Trophoblast cell (in vitro differentiated cells and primary cell): ENCODE measurements at regions not wholly inside any gene's neighbourhood (a gene's known extent, or its start where the extent isn't known, plus 50 kb on each side); places are given as distances from the start of the nearest gene placed in this dataset.

Experiments used
- DNase-seq, 2 donors: peaks; one replicate each; pipeline ENCODE4 v3.0.0-alpha.2; 2016
- H2AFZ ChIP-seq: 2 replicates; pipeline ENCODE4 v1.6.1; 2013; ENCODE audit warnings: low read length, moderate library complexity, mild to moderate bottlenecking; ENCODE audit not compliant: insufficient read depth, poor library complexity
- H2AK5ac ChIP-seq: 2 replicates; pipeline ENCODE4 v1.6.1; 2013; ENCODE audit warnings: mild to moderate bottlenecking, low read length
- H2BK120ac ChIP-seq: 2 replicates; pipeline ENCODE4 v1.6.1; 2013; ENCODE audit warnings: low read length, mild to moderate bottlenecking, moderate library complexity; ENCODE audit not compliant: insufficient read depth, poor library complexity
- H2BK12ac ChIP-seq: 2 replicates; pipeline ENCODE4 v1.6.1; 2013; ENCODE audit warnings: mild to moderate bottlenecking, low read length, moderate library complexity
- H2BK5ac ChIP-seq: 2 replicates; pipeline ENCODE4 v1.6.1; 2013; ENCODE audit warnings: low read length, low read depth, moderate library complexity, mild to moderate bottlenecking; ENCODE audit not compliant: poor library complexity
- H3K14ac ChIP-seq: 2 replicates; pipeline ENCODE4 v1.6.1; 2013; ENCODE audit warnings: mild to moderate bottlenecking, low read length
- H3K18ac ChIP-seq: 2 replicates; pipeline ENCODE4 v1.6.1; 2013; ENCODE audit warnings: mild to moderate bottlenecking, low read length
- H3K23ac ChIP-seq: 2 replicates; pipeline ENCODE4 v1.6.1; 2013; ENCODE audit warnings: low read length
- H3K27ac ChIP-seq: 2 replicates; pipeline ENCODE4 v1.5.1; 2013; ENCODE audit warnings: low read depth, mild to moderate bottlenecking, inconsistent platforms, low read length, moderate library complexity
- H3K27me3 ChIP-seq: 2 replicates; pipeline ENCODE4 v1.6.1; 2013; ENCODE audit warnings: inconsistent platforms, mild to moderate bottlenecking, low read length, moderate library complexity; ENCODE audit not compliant: insufficient read depth
- H3K36me3 ChIP-seq, 2 experiments: 1 replicate in 1 of 2; 2 replicates in 1 of 2; pipeline ENCODE4 v1.6.1; 2013; ENCODE audit warnings: low read length in 2 of 2, mild to moderate bottlenecking in 2 of 2, moderate library complexity in 1 of 2; ENCODE audit not compliant: insufficient read depth in 2 of 2, control insufficient read depth in 1 of 2
- H3K4ac ChIP-seq: 2 replicates; pipeline ENCODE4 v1.6.1; 2013; ENCODE audit warnings: low read depth, mild to moderate bottlenecking, low read length, moderate library complexity
- H3K4me1 ChIP-seq, 2 experiments: 1 replicate in 1 of 2; 2 replicates in 1 of 2; pipeline ENCODE4 v1.6.1; 2013; ENCODE audit warnings: low read length in 2 of 2, mild to moderate bottlenecking in 2 of 2, moderate library complexity in 1 of 2; ENCODE audit not compliant: insufficient read depth in 2 of 2, control insufficient read depth in 1 of 2
- H3K4me2 ChIP-seq: 2 replicates; pipeline ENCODE4 v1.6.1; 2013; ENCODE audit warnings: inconsistent platforms, mild to moderate bottlenecking, low read length, moderate library complexity
- H3K4me3 ChIP-seq: 2 replicates; pipeline ENCODE4 v1.5.1; 2013; ENCODE audit warnings: mild to moderate bottlenecking, low read depth, low read length, inconsistent platforms
- H3K79me1 ChIP-seq: one replicate; pipeline ENCODE4 v1.6.1; 2013; ENCODE audit warnings: low read length
- H3K79me2 ChIP-seq: 2 replicates; pipeline ENCODE4 v1.6.1; 2013; ENCODE audit warnings: low read length, mild to moderate bottlenecking; ENCODE audit not compliant: control insufficient read depth, insufficient read depth, poor library complexity
- H3K9ac ChIP-seq: 2 replicates; pipeline ENCODE4 v1.6.1; 2013; ENCODE audit warnings: mild to moderate bottlenecking, low read length
- H3K9me3 ChIP-seq: 2 replicates; pipeline ENCODE4 v1.6.1; 2013; ENCODE audit warnings: low read depth, mild to moderate bottlenecking, control low read depth, inconsistent platforms, low read length; ENCODE audit not compliant: insufficient read depth
- H4K12ac ChIP-seq: 2 replicates; pipeline ENCODE4 v1.6.1; 2013; ENCODE audit warnings: low read depth, mild to moderate bottlenecking, low read length, moderate library complexity
- H4K8ac ChIP-seq: 2 replicates; pipeline ENCODE4 v1.6.1; 2013; ENCODE audit warnings: low read depth, mild to moderate bottlenecking, low read length, moderate library complexity
- H4K91ac ChIP-seq: one replicate; pipeline ENCODE4 v1.6.1; 2013; ENCODE audit warnings: low read depth, mild to moderate bottlenecking, low read length, moderate library complexity
- WGBS: extraction: QIAGEN DNeasy Blood & Tissue Kit; methylation state at CpG from one replicate; pipeline ENCODE4 v1.1.7; 2013; ENCODE audit warnings: missing lambda C conversion rate; ENCODE audit not compliant: insufficient read length, insufficient coverage; ENCODE audit errors: extremely low coverage; 5-methylcytosine and 5-hydroxymethylcytosine counted together

GRCh38 chr7:25861601-25862260 lies 290.3 kb upstream of the NFE2L3 start:
- H2BK120ac ChIP-seq: no peak overlapping the region
- H3K4me2 ChIP-seq: peak overlapping the region; percentile 63
- no peak overlapping the region for H3K4ac ChIP-seq
- no peak overlapping the region for H4K8ac ChIP-seq
- no peak overlapping the region for H3K4me3 ChIP-seq
- peaks cover 8 to 14% of the 10 kb centered on the region in 2 experiments for H3K4me1 ChIP-seq
- H2BK5ac ChIP-seq: no peak overlapping the region
- DNase-seq: peak in 1 of 2 donors; percentile 15
- H3K14ac ChIP-seq: no peak overlapping the region
- peaks cover 15% of the 10 kb centered on the region for H3K27me3 ChIP-seq
- H3K79me2 ChIP-seq: peaks cover under 1% of the 10 kb centered on the region
- H2AK5ac ChIP-seq: no peak overlapping the region
- H3K79me1 ChIP-seq: peaks cover 14% of the 10 kb centered on the region
- no peak overlapping the region for H4K91ac ChIP-seq
- H3K23ac ChIP-seq: no peak overlapping the region
- no peak overlapping the region for H3K27ac ChIP-seq
- WGBS: no CpG with 5 or more reads among the region's 15 CpGs
- no peak overlapping the region for H2BK12ac ChIP-seq
- H2AFZ ChIP-seq: no peak overlapping the region
- no peak overlapping the region for H3K18ac ChIP-seq
- no peak overlapping the region for H3K9ac ChIP-seq
- H3K9me3 ChIP-seq: no peaks in the 10 kb centered on the region
- H4K12ac ChIP-seq: no peak overlapping the region
- H3K36me3 ChIP-seq: no peaks in the 10 kb centered on the region

DNA sequence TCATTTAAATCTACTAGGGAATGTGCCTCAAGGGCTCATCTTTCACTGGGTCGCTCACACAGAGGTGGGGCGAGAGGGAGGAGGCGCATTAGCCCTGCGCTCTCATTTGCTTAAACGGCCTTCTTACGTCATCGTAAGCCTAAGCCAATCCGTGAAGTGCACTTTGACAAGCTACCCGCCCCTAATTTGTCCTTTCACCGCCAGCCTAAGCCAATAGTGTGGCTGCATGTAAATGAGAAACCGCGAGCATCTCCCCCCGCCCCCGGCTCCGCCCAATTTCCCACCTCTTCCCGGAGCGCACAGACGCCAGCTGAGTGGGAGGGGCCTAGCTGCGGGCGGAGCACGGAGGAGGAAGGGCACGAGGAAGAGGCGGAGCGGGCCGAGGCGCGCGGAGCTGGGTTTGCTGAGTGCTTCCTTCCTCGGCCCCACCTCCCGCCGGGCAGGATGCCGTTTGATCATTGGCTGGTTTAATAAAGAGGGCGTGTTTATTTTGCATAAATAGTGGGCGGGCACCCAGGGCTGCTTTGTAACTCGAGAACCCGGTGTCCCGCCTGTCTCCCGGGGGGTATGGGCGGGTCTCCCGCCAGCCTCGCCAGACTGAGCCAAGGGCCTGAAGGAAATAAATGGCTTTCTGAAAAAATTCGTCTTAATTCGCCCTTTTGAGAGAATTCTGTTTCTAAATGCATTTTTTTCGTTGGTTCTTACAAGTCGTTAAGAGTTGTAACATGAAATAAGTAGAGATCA lies 289.6 kb upstream of the NFE2L3 start:
- Histone ChIP-seq H2BK12ac (no peak overlapping the region), H3K9ac (no peak overlapping the region), H3K14ac (no peak overlapping the region), H3K79me1 (peaks cover 8% of the 10 kb centered on the region), H2AK5ac (no peak overlapping the region), H2AFZ (no peak overlapping the region), H3K23ac (no peak overlapping the region), H2BK5ac (no peak overlapping the region), H4K12ac (no peak overlapping the region), H4K91ac (no peak overlapping the region), H3K18ac (no peak overlapping the region), H3K4me3 (no peak overlapping the region), H3K4ac (no peak overlapping the region), H3K27me3 (peaks cover 15% of the 10 kb centered on the region), H3K79me2 (no peaks in the 10 kb centered on the region), H3K4me2 (peak overlapping the region; percentile 63), H3K36me3 (no peaks in the 10 kb centered on the region), H3K27ac (no peak overlapping the region), H2BK120ac (no peak overlapping the region), H4K8ac (no peak overlapping the region), H3K4me1 (peaks cover 8 to 14% of the 10 kb centered on the region in 2 experiments), H3K9me3 (no peaks in the 10 kb centered on the region)
- no CpG with 5 or more reads among the region's 45 CpGs for WGBS
- DNase-seq: peak; percentile 100

- no peak overlapping the region for H2BK5ac ChIP-seq
These were observed 288.8 kb upstream of the NFE2L3 start for GRCh38 chr7:25863005-25863728.

DNA sequence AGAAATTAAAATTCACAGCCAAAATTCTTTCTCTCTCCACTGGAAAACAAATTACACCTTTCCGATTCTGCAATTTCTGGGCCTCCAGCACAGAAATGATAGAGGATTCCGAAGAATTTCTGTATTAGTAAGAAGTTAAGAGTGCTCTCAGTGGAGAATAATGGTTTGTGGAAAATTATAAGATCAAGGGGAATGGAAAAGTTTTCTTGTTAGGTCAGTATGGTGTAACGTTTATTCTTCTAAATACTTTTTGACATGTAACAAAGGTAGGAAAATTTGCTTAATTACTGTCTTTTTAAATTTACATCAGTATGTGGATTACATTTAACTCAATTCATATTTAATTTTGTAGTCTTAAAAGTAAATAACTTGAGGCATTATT lies 288.3 kb upstream of the NFE2L3 start:
- Histone ChIP-seq H2BK5ac (no peak overlapping the region), H3K79me1 (peaks cover 2% of the 10 kb centered on the region), H3K79me2 (no peaks in the 10 kb centered on the region), H3K4me3 (no peak overlapping the region), H2AFZ (no peak overlapping the region), H3K18ac (no peak overlapping the region), H3K23ac (no peak overlapping the region), H3K14ac (no peak overlapping the region), H4K91ac (no peak overlapping the region), H3K27ac (no peak overlapping the region), H3K27me3 (peaks cover 15% of the 10 kb centered on the region), H4K12ac (no peak overlapping the region), H3K4ac (no peak overlapping the region), H2BK12ac (no peak overlapping the region), H2BK120ac (no peak overlapping the region), H3K9me3 (no peaks in the 10 kb centered on the region), H3K4me1 (peaks cover 4 to 5% of the 10 kb centered on the region in 2 experiments), H2AK5ac (no peak overlapping the region), H3K9ac (no peak overlapping the region), H3K36me3 (no peaks in the 10 kb centered on the region), H4K8ac (no peak overlapping the region), H3K4me2 (no peak overlapping the region)
- no CpG with 5 or more reads among the region's 3 CpGs for WGBS
- no peak for DNase-seq

More at GRCh38 chr7:25863005-25863728, 288.8 kb upstream of the NFE2L3 start:
- no CpG with 5 or more reads among the region's 13 CpGs for WGBS
- Histone ChIP-seq H3K4me3 (no peak overlapping the region), H4K8ac (no peak overlapping the region), H3K79me1 (peaks cover 5% of the 10 kb centered on the region), H3K4ac (no peak overlapping the region), H4K12ac (no peak overlapping the region), H3K36me3 (no peaks in the 10 kb centered on the region), H3K18ac (no peak overlapping the region), H4K91ac (no peak overlapping the region), H2BK12ac (no peak overlapping the region), H3K4me2 (peak overlapping the region; percentile 22), H3K9ac (no peak overlapping the region), H3K14ac (no peak overlapping the region), H3K27me3 (peaks cover 15% of the 10 kb centered on the region), H2BK120ac (no peak overlapping the region), H3K4me1 (peaks cover 8 to 9% of the 10 kb centered on the region in 2 experiments), H3K23ac (no peak overlapping the region), H3K79me2 (no peaks in the 10 kb centered on the region), H3K9me3 (no peaks in the 10 kb centered on the region), H2AK5ac (no peak overlapping the region), H3K27ac (no peak overlapping the region), H2AFZ (no peak overlapping the region)
- peak in 1 of 2 donors; percentile 21 for DNase-seq
